ENCODE measurements at regions not wholly inside any gene's neighbourhood (a gene's known extent, or its start where the extent isn't known, plus 50 kb on each side); places are given as distances from the start of the nearest gene placed in this dataset.

DNA sequence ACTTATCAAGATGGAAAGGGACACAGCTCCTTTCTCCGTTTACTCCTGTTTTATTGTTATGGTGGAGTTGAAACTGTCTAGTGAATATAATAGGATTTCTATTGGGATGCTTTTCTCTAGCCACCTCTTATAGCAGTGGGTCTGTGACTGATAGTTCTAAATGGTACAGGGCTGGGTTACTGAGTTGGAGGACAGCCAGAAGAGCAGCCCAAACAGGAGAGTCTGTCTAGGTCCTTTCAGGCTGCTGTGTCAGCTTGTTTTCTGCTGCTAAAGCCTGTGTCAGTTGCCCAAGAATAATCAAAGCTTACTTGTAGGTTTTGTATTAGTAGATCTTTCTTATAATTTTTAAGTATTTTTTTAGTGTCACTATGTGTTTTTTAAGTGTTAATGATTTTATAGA lies 356.0 kb upstream of the SEMA6A start:
- Histone ChIP-seq H3K27ac (ENCODE audit: low read depth, low read length) (no peak overlapping the region), H3K27me3 (ENCODE audit: control insufficient read depth in 1 of 2, insufficient read depth in 2 of 2, low read length in 2 of 2) (no peaks in the 10 kb centered on the region), H3K9ac (ENCODE audit: low read depth in 1 of 2, low read length in 2 of 2) (no peak overlapping the region), H3K36me3 (ENCODE audit: control insufficient read depth in 1 of 2, insufficient read depth in 2 of 2, low read length in 2 of 2) (no peaks in the 10 kb centered on the region), H3K9me3 (ENCODE audit: control insufficient read depth in 1 of 2, low read length in 2 of 2) (no peaks in the 10 kb centered on the region), H3K4me1 (ENCODE audit: control insufficient read depth in 1 of 2, insufficient read depth in 2 of 2, low read length in 2 of 2) (no peaks in the 10 kb centered on the region), H3K4me3 (ENCODE audit: low read depth in 1 of 2, low read length in 2 of 2) (no peak overlapping the region)

DNA sequence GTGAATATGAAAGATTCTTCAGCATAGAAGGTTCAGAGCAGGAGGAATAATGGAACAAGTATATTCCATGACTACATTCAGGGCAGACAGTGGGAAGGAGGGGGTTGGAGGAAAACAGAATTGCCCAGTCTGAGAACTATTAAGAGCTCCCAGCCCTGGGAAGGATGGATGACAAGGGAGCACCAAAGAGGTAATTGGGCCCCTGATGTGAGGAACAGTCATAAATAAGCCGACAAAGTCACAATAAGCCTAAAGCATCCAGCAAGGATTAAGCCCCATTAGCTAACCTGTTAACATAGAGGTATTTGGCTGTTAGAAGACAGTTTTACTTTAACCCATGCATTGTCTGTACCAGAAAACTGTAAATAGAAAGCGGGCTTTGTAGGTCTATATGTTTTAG lies 348.7 kb upstream of the SEMA6A start:
- no peak overlapping the region for H3K27ac ChIP-seq (ENCODE audit: low read depth, low read length)
- H3K36me3 ChIP-seq (ENCODE audit: control insufficient read depth in 1 of 2, insufficient read depth in 2 of 2, low read length in 2 of 2) = no peaks in the 10 kb centered on the region
- H3K9ac ChIP-seq (ENCODE audit: low read depth in 1 of 2, low read length in 2 of 2) = no peak overlapping the region
- no peak overlapping the region for H3K4me3 ChIP-seq (ENCODE audit: low read depth in 1 of 2, low read length in 2 of 2)
- no peaks in the 10 kb centered on the region for H3K9me3 ChIP-seq (ENCODE audit: control insufficient read depth in 1 of 2, low read length in 2 of 2)
- H3K27me3 ChIP-seq (ENCODE audit: control insufficient read depth in 1 of 2, insufficient read depth in 2 of 2, low read length in 2 of 2) = no peaks in the 10 kb centered on the region
- no peaks in the 10 kb centered on the region for H3K4me1 ChIP-seq (ENCODE audit: control insufficient read depth in 1 of 2, insufficient read depth in 2 of 2, low read length in 2 of 2)

DNA sequence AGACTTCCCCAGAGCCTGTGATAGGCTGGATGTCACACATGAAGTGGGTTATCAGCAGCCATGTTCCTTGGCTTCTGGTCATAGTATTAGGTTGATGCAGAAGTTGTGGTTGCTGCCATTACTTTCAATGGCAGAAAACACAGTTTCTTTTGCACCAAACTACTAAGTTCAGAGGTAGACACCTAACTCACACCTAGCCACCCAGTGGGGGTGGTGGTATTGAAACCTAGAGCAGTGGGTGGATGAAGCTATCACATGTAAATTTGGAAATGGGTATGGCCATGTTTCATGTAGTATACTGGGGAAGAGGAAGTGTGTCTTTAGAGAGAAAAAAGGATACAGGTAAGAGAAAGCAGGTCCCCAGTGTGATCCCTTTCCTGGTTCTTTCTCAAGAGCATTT lies 347.9 kb upstream of the SEMA6A start:
- Histone ChIP-seq H3K36me3 (ENCODE audit: control insufficient read depth in 1 of 2, insufficient read depth in 2 of 2, low read length in 2 of 2) (no peaks in the 10 kb centered on the region), H3K4me1 (ENCODE audit: control insufficient read depth in 1 of 2, insufficient read depth in 2 of 2, low read length in 2 of 2) (no peaks in the 10 kb centered on the region), H3K9ac (ENCODE audit: low read depth in 1 of 2, low read length in 2 of 2) (no peak overlapping the region), H3K27ac (ENCODE audit: low read depth, low read length) (no peak overlapping the region), H3K4me3 (ENCODE audit: low read depth in 1 of 2, low read length in 2 of 2) (no peak overlapping the region), H3K27me3 (ENCODE audit: control insufficient read depth in 1 of 2, insufficient read depth in 2 of 2, low read length in 2 of 2) (no peaks in the 10 kb centered on the region), H3K9me3 (ENCODE audit: control insufficient read depth in 1 of 2, low read length in 2 of 2) (no peaks in the 10 kb centered on the region)

DNA sequence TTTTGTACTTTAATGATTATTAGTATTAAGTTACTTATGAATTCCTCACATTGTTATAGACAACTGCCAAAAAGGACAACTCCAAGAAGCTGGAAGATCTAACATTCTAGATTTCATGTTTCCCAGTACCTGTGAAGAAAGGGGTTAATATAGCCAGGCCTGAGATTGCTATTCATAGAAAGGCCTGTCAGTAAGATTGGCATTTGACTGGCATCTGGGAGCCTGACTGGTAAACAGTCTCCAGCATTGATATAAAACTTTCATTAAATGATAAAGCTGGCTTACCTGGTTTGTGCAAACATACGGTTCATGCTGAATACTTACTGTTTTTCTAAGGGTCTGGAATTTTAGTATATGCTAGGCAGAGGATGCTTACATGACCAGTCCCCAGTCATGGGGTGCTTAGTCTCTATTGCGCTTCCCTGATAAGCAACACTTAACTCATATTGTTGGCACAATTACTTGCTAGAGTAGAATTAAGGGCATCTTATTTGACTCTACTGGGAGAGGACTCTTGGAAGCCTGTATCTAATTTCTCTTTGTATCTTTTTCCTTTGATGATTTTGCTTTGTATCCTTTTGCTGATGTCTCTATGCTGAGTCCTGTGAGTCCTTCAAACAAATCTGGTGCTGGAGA lies 340.4 kb upstream of the SEMA6A start:
- Histone ChIP-seq H3K4me1 (ENCODE audit: control insufficient read depth in 1 of 2, insufficient read depth in 2 of 2, low read length in 2 of 2) (no peaks in the 10 kb centered on the region), H3K4me3 (ENCODE audit: low read depth in 1 of 2, low read length in 2 of 2) (no peak overlapping the region), H3K9ac (ENCODE audit: low read depth in 1 of 2, low read length in 2 of 2) (no peak overlapping the region), H3K27ac (ENCODE audit: low read depth, low read length) (no peak overlapping the region), H3K36me3 (ENCODE audit: control insufficient read depth in 1 of 2, insufficient read depth in 2 of 2, low read length in 2 of 2) (no peaks in the 10 kb centered on the region), H3K9me3 (ENCODE audit: control insufficient read depth in 1 of 2, low read length in 2 of 2) (no peaks in the 10 kb centered on the region), H3K27me3 (ENCODE audit: control insufficient read depth in 1 of 2, insufficient read depth in 2 of 2, low read length in 2 of 2) (no peaks in the 10 kb centered on the region)

DNA sequence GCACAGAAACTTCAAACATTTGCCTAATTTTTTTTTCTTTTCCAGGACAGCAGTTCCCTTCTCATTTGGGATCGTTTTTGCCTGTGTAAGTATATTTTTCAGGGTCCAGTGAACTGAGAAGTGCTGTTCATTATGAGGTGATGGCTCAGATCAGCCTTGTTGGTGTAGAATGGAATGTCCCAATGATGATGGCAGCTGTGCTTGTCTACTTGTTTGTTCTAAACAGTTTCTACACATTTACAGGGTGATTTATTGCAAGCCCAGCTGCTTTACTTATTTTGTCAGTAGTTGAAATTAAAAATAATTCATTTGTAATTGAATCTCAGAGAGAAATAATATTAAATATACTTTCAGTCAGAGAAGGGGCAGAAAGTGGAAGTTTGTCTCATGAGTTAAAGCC lies 337.6 kb upstream of the SEMA6A start:
- no peaks in the 10 kb centered on the region for H3K27me3 ChIP-seq (ENCODE audit: control insufficient read depth in 1 of 2, insufficient read depth in 2 of 2, low read length in 2 of 2)
- no peaks in the 10 kb centered on the region for H3K9me3 ChIP-seq (ENCODE audit: control insufficient read depth in 1 of 2, low read length in 2 of 2)
- H3K4me3 ChIP-seq (ENCODE audit: low read depth in 1 of 2, low read length in 2 of 2) = no peak overlapping the region
- H3K27ac ChIP-seq (ENCODE audit: low read depth, low read length) = no peak overlapping the region
- no peak overlapping the region for H3K9ac ChIP-seq (ENCODE audit: low read depth in 1 of 2, low read length in 2 of 2)
- no peaks in the 10 kb centered on the region for H3K4me1 ChIP-seq (ENCODE audit: control insufficient read depth in 1 of 2, insufficient read depth in 2 of 2, low read length in 2 of 2)
- no peaks in the 10 kb centered on the region for H3K36me3 ChIP-seq (ENCODE audit: control insufficient read depth in 1 of 2, insufficient read depth in 2 of 2, low read length in 2 of 2)

DNA sequence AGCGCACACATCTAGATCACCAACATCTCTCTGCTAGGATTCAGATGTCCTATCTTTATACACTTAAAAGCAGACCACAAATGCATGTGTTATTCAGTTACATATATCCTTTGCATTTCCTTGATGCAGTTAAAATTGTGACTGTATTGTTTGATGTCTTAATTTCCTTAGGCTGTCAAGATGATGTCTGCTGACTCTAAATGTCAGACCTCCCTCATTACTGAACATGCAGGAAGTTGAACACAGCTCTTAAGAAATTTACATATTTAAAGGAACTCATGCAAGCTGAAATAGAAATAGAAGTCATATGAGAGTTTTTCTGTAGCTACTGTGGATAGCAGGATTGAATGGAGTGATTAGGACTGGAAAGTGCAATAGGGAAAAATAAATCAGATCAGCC lies 336.5 kb upstream of the SEMA6A start:
- Histone ChIP-seq H3K4me1 (ENCODE audit: control insufficient read depth in 1 of 2, insufficient read depth in 2 of 2, low read length in 2 of 2) (no peaks in the 10 kb centered on the region), H3K9ac (ENCODE audit: low read depth in 1 of 2, low read length in 2 of 2) (no peak overlapping the region), H3K9me3 (ENCODE audit: control insufficient read depth in 1 of 2, low read length in 2 of 2) (no peaks in the 10 kb centered on the region), H3K27me3 (ENCODE audit: control insufficient read depth in 1 of 2, insufficient read depth in 2 of 2, low read length in 2 of 2) (no peaks in the 10 kb centered on the region), H3K36me3 (ENCODE audit: control insufficient read depth in 1 of 2, insufficient read depth in 2 of 2, low read length in 2 of 2) (no peaks in the 10 kb centered on the region), H3K4me3 (ENCODE audit: low read depth in 1 of 2, low read length in 2 of 2) (no peak overlapping the region), H3K27ac (ENCODE audit: low read depth, low read length) (no peak overlapping the region)

DNA sequence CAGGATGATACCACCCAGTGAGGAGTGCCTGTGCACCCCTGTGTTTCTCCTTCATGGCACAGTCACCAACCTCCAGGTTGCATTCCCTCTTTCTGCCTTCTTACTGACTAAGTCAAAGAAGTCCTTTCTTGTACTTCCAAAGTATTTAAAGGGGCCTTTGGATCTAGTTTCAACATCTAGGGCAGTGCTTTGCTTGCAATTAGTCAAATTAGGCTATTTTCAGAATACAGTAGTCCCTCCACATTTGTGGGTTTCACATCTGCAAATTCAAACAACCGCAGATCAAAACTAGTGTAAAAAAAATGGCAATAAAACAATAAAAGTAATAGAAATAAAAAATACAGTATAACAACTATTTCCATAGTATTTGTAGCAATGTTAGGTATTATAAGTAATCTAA lies 333.9 kb upstream of the SEMA6A start:
- H3K4me1 ChIP-seq (ENCODE audit: control insufficient read depth in 1 of 2, insufficient read depth in 2 of 2, low read length in 2 of 2) = no peaks in the 10 kb centered on the region
- no peaks in the 10 kb centered on the region for H3K27me3 ChIP-seq (ENCODE audit: control insufficient read depth in 1 of 2, insufficient read depth in 2 of 2, low read length in 2 of 2)
- no peak overlapping the region for H3K4me3 ChIP-seq (ENCODE audit: low read depth in 1 of 2, low read length in 2 of 2)
- no peak overlapping the region for H3K9ac ChIP-seq (ENCODE audit: low read depth in 1 of 2, low read length in 2 of 2)
- no peak overlapping the region for H3K27ac ChIP-seq (ENCODE audit: low read depth, low read length)
- H3K9me3 ChIP-seq (ENCODE audit: control insufficient read depth in 1 of 2, low read length in 2 of 2) = no peaks in the 10 kb centered on the region
- no peaks in the 10 kb centered on the region for H3K36me3 ChIP-seq (ENCODE audit: control insufficient read depth in 1 of 2, insufficient read depth in 2 of 2, low read length in 2 of 2)

DNA sequence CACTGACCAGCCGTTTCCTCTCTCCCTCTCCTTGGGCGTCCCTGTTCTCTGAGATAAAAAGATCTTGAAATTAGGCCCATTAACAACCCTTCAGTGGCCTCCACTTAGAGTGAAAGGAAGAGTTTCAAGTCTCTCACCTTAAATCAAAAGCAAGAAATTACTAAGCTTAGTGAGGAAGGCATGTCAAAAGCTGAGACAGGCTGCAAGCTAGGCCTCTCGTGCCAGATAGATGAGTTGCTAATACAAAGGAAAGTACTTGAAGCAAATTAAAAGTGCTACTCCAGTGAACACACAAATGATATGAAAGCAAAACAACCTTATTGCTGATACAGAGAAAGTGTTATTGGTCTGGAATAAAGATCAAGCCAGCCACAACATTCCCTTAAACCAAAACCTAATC lies 331.3 kb upstream of the SEMA6A start:
- no peak overlapping the region for H3K9ac ChIP-seq (ENCODE audit: low read depth in 1 of 2, low read length in 2 of 2)
- no peaks in the 10 kb centered on the region for H3K27me3 ChIP-seq (ENCODE audit: control insufficient read depth in 1 of 2, insufficient read depth in 2 of 2, low read length in 2 of 2)
- H3K4me1 ChIP-seq (ENCODE audit: control insufficient read depth in 1 of 2, insufficient read depth in 2 of 2, low read length in 2 of 2) = no peaks in the 10 kb centered on the region
- H3K4me3 ChIP-seq (ENCODE audit: low read depth in 1 of 2, low read length in 2 of 2) = no peak overlapping the region
- H3K36me3 ChIP-seq (ENCODE audit: control insufficient read depth in 1 of 2, insufficient read depth in 2 of 2, low read length in 2 of 2) = no peaks in the 10 kb centered on the region
- H3K9me3 ChIP-seq (ENCODE audit: control insufficient read depth in 1 of 2, low read length in 2 of 2) = no peaks in the 10 kb centered on the region
- no peak overlapping the region for H3K27ac ChIP-seq (ENCODE audit: low read depth, low read length)

DNA sequence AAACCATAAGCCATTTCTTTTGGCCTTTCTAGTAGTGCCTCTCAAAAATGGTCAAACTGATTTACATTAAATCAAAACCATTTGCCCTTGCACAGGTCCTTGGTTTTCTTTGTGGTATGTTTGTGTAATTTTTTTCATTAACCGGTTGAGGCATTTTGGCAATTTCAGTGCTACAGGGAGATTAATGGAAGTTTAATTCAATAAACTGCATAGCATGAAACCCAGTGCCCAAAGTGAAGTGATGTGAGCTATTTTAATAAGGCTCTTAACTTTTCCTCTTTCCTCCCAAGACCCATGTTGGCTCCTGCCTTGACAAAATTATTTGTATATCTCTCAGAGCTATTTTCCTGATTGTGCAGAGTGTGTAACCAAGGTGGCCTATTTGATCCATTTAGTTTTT lies 326.2 kb upstream of the SEMA6A start:
- no peaks in the 10 kb centered on the region for H3K9me3 ChIP-seq (ENCODE audit: control insufficient read depth in 1 of 2, low read length in 2 of 2)
- no peak overlapping the region for H3K4me3 ChIP-seq (ENCODE audit: low read depth in 1 of 2, low read length in 2 of 2)
- peaks cover 0 to 3% of the 10 kb centered on the region in 2 donors for H3K27me3 ChIP-seq (ENCODE audit: control insufficient read depth in 1 of 2, insufficient read depth in 2 of 2, low read length in 2 of 2)
- no peaks in the 10 kb centered on the region for H3K36me3 ChIP-seq (ENCODE audit: control insufficient read depth in 1 of 2, insufficient read depth in 2 of 2, low read length in 2 of 2)
- no peak overlapping the region for H3K9ac ChIP-seq (ENCODE audit: low read depth in 1 of 2, low read length in 2 of 2)
- no peaks in the 10 kb centered on the region for H3K4me1 ChIP-seq (ENCODE audit: control insufficient read depth in 1 of 2, insufficient read depth in 2 of 2, low read length in 2 of 2)
- H3K27ac ChIP-seq (ENCODE audit: low read depth, low read length) = no peak overlapping the region

DNA sequence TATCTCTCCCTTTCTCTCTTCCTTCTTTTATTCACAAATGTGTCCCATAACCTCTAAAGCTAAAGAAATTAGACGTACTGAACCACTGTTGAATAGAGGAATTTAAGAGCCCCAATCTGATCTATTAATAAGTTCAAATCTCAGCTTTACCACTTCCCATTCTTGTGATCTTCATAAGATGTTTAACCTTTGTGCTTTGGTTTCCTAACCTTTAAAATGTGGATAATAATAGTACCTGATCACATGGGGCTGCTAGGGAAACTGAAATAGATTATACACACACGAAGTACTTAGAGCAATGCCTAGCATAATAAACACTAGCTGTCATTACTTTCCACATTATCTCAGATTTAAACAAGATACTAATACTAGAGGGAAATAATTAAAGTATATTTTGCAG lies 324.3 kb upstream of the SEMA6A start:
- Histone ChIP-seq H3K4me1 (ENCODE audit: control insufficient read depth in 1 of 2, insufficient read depth in 2 of 2, low read length in 2 of 2) (no peaks in the 10 kb centered on the region), H3K4me3 (ENCODE audit: low read depth in 1 of 2, low read length in 2 of 2) (no peak overlapping the region), H3K9me3 (ENCODE audit: control insufficient read depth in 1 of 2, low read length in 2 of 2) (no peaks in the 10 kb centered on the region), H3K27me3 (ENCODE audit: control insufficient read depth in 1 of 2, insufficient read depth in 2 of 2, low read length in 2 of 2) (peaks cover 0 to 3% of the 10 kb centered on the region in 2 donors), H3K36me3 (ENCODE audit: control insufficient read depth in 1 of 2, insufficient read depth in 2 of 2, low read length in 2 of 2) (no peaks in the 10 kb centered on the region), H3K9ac (ENCODE audit: low read depth in 1 of 2, low read length in 2 of 2) (no peak overlapping the region), H3K27ac (ENCODE audit: low read depth, low read length) (no peak overlapping the region)

DNA sequence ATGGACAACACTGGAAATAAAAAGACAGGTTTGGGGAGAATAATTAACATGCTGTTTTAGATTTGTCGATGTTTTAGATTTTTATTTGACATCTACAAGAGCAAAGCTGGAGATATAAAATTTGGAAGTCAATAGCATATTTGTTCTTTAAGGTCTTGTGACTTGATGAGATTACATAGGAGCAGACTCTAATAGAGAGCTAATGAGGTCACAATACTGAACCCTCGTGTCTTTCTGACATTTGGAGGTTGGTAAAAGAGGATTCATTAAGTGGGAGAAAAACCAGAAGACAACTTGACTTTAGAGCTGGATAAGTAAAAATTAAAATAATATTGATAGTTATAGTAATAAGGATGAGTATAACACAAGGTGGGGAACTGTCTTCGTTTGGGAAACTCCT lies 322.7 kb upstream of the SEMA6A start:
- no peak overlapping the region for H3K27ac ChIP-seq (ENCODE audit: low read depth, low read length)
- H3K36me3 ChIP-seq (ENCODE audit: control insufficient read depth in 1 of 2, insufficient read depth in 2 of 2, low read length in 2 of 2) = no peaks in the 10 kb centered on the region
- no peaks in the 10 kb centered on the region for H3K4me1 ChIP-seq (ENCODE audit: control insufficient read depth in 1 of 2, insufficient read depth in 2 of 2, low read length in 2 of 2)
- H3K9ac ChIP-seq (ENCODE audit: low read depth in 1 of 2, low read length in 2 of 2) = no peak overlapping the region
- peaks cover 0 to 3% of the 10 kb centered on the region in 2 donors for H3K27me3 ChIP-seq (ENCODE audit: control insufficient read depth in 1 of 2, insufficient read depth in 2 of 2, low read length in 2 of 2)
- no peaks in the 10 kb centered on the region for H3K9me3 ChIP-seq (ENCODE audit: control insufficient read depth in 1 of 2, low read length in 2 of 2)
- no peak overlapping the region for H3K4me3 ChIP-seq (ENCODE audit: low read depth in 1 of 2, low read length in 2 of 2)
